Endothelial cell (in vitro differentiated cells): ENCODE measurements at regions not wholly inside any gene's neighbourhood (a gene's known extent, or its start where the extent isn't known, plus 50 kb on each side); places are given as distances from the start of the nearest gene placed in this dataset.
A peak's percentile ranks its signal among the peaks of the same experiment; 100 is the strongest.
"Not testable (repeated sequence)": the region's sequence is repeated elsewhere in the genome, so short reads cannot be mapped to it uniquely, and the experiment has no call there.

Experiments used
- DNase-seq: peaks from one replicate; pipeline ENCODE4 v3.0.0; 2021; ENCODE audit warnings: low spot score
- H3K27ac Mint-ChIP-seq: one replicate; pipeline ENCODE4 v1.8.0; 2021; ENCODE audit warnings: mixed read lengths, inconsistent platforms; ENCODE audit not compliant: unreplicated experiment
- H3K27me3 Mint-ChIP-seq: one replicate; pipeline ENCODE4 v1.8.0; 2021; ENCODE audit warnings: mild to moderate bottlenecking, moderate library complexity, mixed read lengths, inconsistent platforms; ENCODE audit not compliant: unreplicated experiment
- H3K36me3 Mint-ChIP-seq: one replicate; pipeline ENCODE4 v1.8.0; 2021; ENCODE audit warnings: mild to moderate bottlenecking, low read depth, mixed read lengths, inconsistent platforms; ENCODE audit not compliant: unreplicated experiment
- H3K4me1 Mint-ChIP-seq: one replicate; pipeline ENCODE4 v1.8.0; 2021; ENCODE audit warnings: mild to moderate bottlenecking, mixed read lengths, inconsistent platforms; ENCODE audit not compliant: unreplicated experiment
- H3K4me3 Mint-ChIP-seq: one replicate; pipeline ENCODE4 v1.8.0; 2021; ENCODE audit warnings: mild to moderate bottlenecking, mixed read lengths, inconsistent platforms; ENCODE audit not compliant: unreplicated experiment
- H3K9me3 Mint-ChIP-seq: one replicate; pipeline ENCODE4 v1.8.0; 2021; ENCODE audit warnings: mixed read lengths, inconsistent platforms; ENCODE audit not compliant: unreplicated experiment
- TF ChIP-seq, protein P1 (sequence below): fragments of 200-600 bp; sonication (generic); IDR thresholded peaks from one replicate; pipeline ENCODE4 v1.5.0; 2021; ENCODE audit warnings: antibody characterized with exemption; ENCODE audit not compliant: unreplicated experiment

DNA sequence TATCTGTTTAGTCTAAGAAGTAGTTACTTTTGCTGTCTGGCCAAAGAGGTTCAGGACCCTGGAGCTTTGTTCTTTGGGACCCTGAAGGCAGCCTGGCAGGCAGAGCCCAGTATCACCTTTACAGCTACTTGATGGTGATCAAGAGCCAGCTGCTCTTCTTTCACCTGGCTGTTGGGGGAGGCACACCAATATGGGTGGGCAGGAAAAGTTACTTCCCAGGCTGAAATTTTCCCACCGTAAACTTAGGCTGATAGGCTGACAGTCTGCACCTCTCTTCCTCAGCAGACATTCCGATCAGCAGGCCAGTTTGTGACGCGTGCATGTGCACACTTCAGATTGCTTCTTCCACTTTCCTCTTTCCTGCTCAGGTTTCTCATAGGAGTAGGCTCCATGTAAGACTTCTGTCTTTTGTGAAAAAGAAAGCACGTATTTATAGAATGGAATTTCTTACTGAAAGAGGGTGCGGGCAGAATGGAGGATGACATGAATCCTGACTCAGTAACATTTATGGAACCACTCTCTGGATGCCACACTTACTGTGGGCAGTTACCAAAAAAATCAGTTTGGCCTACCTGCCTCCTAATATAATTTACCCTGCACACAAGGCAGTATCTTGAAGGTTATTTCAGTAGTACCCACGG is 223.9 kb upstream of the DMRT1 start:
- DNase-seq: peak; percentile 8
- H3K4me3 Mint-ChIP-seq: no peak overlapping the region
- no peaks in the 10 kb centered on the region for H3K27me3 Mint-ChIP-seq
- no peak overlapping the region for H3K27ac Mint-ChIP-seq
- no peaks in the 10 kb centered on the region for H3K36me3 Mint-ChIP-seq
- H3K9me3 Mint-ChIP-seq: no peaks in the 10 kb centered on the region
- H3K4me1 Mint-ChIP-seq: peaks cover 14% of the 10 kb centered on the region
- TF ChIP-seq, protein P1, sequence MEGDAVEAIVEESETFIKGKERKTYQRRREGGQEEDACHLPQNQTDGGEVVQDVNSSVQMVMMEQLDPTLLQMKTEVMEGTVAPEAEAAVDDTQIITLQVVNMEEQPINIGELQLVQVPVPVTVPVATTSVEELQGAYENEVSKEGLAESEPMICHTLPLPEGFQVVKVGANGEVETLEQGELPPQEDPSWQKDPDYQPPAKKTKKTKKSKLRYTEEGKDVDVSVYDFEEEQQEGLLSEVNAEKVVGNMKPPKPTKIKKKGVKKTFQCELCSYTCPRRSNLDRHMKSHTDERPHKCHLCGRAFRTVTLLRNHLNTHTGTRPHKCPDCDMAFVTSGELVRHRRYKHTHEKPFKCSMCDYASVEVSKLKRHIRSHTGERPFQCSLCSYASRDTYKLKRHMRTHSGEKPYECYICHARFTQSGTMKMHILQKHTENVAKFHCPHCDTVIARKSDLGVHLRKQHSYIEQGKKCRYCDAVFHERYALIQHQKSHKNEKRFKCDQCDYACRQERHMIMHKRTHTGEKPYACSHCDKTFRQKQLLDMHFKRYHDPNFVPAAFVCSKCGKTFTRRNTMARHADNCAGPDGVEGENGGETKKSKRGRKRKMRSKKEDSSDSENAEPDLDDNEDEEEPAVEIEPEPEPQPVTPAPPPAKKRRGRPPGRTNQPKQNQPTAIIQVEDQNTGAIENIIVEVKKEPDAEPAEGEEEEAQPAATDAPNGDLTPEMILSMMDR: no peak

DNA sequence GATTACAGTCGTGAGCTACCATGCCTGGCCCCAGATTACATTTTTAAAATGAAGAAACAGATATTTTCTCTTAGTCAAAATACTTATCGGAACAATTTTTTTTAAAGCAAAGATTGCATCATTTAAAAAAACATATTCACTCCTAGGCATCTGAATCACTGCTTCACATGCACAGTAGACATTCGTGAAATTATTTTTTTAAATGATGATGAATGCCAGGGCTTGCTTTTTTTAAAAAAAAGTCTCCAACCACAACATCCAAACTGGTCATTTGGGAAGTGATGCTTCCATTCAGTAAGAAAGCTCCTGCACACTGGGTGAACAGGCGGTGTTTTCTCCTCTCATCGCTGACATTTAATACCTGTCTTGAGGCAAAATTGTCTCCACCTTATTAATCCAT is 223.0 kb upstream of the DMRT1 start:
- no peak for DNase-seq
- H3K4me1 Mint-ChIP-seq: peaks cover 14% of the 10 kb centered on the region
- no peaks in the 10 kb centered on the region for H3K36me3 Mint-ChIP-seq
- H3K9me3 Mint-ChIP-seq: no peaks in the 10 kb centered on the region
- H3K27ac Mint-ChIP-seq: no peak overlapping the region
- TF ChIP-seq, protein P1: no peak
- no peak overlapping the region for H3K4me3 Mint-ChIP-seq
- H3K27me3 Mint-ChIP-seq: no peaks in the 10 kb centered on the region

DNA sequence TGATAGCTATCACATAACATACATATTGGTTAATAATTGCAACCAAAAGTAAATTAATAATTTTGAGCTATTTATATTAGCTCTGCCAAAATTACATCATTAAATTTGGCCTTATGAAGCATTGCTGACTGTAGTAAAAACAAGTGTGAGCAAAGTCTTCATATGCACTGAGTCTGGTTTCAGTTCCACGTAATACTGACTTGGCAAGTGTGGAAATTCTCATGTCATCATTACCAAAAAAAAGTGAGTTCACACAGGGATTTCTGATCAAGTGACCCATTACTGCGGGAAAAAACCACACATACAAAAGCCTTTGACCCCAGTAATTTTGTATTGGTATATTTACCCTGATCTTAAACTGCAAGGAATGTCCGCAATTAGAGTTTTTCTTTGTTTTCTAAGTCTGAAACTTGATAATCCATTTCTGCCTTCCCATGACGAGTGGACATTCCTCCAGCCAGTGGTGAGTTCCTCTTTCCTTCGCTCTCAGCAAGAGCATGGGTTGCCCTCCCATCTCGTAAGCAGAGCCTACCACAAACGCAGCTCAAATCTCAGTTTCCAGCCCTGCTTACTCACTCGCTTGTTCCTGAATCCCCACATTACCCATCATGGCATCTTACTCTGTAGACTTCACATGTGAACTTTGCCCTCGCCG is 220.2 kb upstream of the DMRT1 start:
- H3K27ac Mint-ChIP-seq: no peak overlapping the region

DNA sequence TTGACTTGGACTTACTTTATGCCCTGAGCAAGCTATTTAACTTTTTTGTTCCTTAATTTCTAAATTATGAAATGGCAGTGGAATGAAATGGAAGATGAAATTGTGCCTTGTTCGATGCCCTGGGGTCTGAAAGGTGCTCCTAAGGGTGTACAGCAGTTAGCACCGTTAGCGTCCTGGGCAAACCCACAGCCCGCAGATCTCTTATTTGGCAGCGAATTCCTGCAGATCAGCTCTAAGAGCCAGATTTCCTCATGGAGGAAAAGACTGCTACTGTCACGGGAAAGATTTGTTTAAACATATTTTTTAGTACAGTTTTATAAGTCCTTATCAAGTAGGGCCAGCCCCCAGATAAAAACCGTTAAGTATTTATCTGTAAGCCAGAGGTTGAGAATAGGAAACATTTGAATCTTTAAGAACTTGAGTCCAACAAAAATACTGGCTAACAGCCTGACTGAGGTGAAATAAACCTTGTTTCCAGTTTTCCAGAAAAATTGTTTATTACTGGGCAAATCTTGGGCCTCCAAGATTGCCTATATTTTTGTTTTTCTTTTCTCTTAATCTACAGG is 216.5 kb upstream of the DMRT1 start:
- H3K9me3 Mint-ChIP-seq: no peaks in the 10 kb centered on the region
- no peaks in the 10 kb centered on the region for H3K27me3 Mint-ChIP-seq
- no peaks in the 10 kb centered on the region for H3K36me3 Mint-ChIP-seq
- TF ChIP-seq, protein P1: no peak
- no peak overlapping the region for H3K27ac Mint-ChIP-seq
- no peak overlapping the region for H3K4me3 Mint-ChIP-seq
- H3K4me1 Mint-ChIP-seq: peaks cover 3% of the 10 kb centered on the region
- no peak for DNase-seq

More for the DNA sequence above, 220.2 kb upstream of the DMRT1 start:
- Mint-ChIP-seq H3K27me3 (no peaks in the 10 kb centered on the region), H3K4me3 (no peak overlapping the region), H3K4me1 (peaks cover 7% of the 10 kb centered on the region), H3K36me3 (no peaks in the 10 kb centered on the region), H3K9me3 (no peaks in the 10 kb centered on the region)
- DNase-seq: no peak
- TF ChIP-seq, protein P1: no peak

DNA sequence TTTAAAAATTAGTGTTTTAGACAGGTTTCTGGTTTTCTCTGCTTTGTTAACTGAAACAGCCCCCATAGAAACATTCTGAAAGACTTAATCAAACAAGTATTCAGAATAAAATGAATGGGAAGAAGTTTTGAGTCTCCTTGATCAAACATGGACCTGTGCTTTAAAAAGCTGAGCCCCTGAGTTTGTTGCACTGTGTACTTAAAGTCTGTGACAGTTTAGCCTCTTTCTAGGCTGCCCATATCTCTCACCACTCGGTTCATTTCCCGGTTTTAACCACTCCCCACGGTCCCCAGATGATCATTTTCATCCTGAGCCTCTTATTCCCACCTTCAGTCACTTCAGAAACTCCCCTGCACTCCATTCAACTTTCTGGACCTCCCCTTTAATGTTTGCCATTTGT is 215.9 kb upstream of the DMRT1 start:
- H3K9me3 Mint-ChIP-seq: no peaks in the 10 kb centered on the region
- H3K4me3 Mint-ChIP-seq: no peak overlapping the region
- H3K27ac Mint-ChIP-seq: no peak overlapping the region
- DNase-seq: no peak
- TF ChIP-seq, protein P1: no peak
- peaks cover 3% of the 10 kb centered on the region for H3K4me1 Mint-ChIP-seq
- H3K36me3 Mint-ChIP-seq: no peaks in the 10 kb centered on the region
- H3K27me3 Mint-ChIP-seq: no peaks in the 10 kb centered on the region

DNA sequence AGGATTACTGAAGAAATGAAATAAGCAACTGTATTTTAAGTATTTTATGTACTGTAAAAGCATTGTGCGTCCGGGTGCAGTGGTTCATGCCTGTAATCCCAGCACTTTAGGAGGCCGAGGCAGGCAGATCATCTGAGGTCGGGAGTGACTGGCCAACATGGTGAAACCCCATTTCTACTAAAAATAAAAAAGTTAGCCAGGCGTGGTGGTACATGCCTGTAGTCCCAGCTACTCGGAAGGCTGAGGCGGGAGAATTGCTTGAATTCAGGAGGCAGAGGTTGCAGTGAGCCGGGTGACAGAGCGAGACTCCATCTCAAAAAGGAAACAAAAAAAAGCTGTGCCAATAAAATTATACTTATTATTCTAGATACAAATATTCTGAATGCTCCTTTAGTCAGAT is 215.4 kb upstream of the DMRT1 start:
- H3K27me3 Mint-ChIP-seq, DNase-seq, H3K36me3 Mint-ChIP-seq, H3K27ac Mint-ChIP-seq, H3K4me1 Mint-ChIP-seq, H3K4me3 Mint-ChIP-seq, H3K9me3 Mint-ChIP-seq: not testable (repeated sequence)
